Mesendoderm (in vitro differentiated cells): ENCODE measurements at regions not wholly inside any gene's neighbourhood (a gene's known extent, or its start where the extent isn't known, plus 50 kb on each side); places are given as distances from the start of the nearest gene placed in this dataset. TPM values are rescaled to one million over a fixed set of nuclear protein-coding genes. Genes with fewer than 3 reads are reported as not detected.

Experiments
- DNase-seq: peaks from one replicate; pipeline ENCODE4 v3.0.0; 2013
- H2AK5ac ChIP-seq: 2 replicates; pipeline ENCODE4 v1.6.1; 2013; ENCODE audit warnings: low read length, inconsistent platforms
- H2BK120ac ChIP-seq: 2 replicates; pipeline ENCODE4 v1.6.1; 2013; ENCODE audit warnings: low read depth, mild to moderate bottlenecking, low read length, moderate library complexity, mixed read lengths
- H2BK15ac ChIP-seq: replicated peaks from 2 replicates; pipeline ENCODE4 v1.6.1; 2013; ENCODE audit warnings: low read depth, mild to moderate bottlenecking, moderate library complexity
- H2BK5ac ChIP-seq: 2 replicates; pipeline ENCODE4 v1.6.1; 2013; ENCODE audit warnings: low read length, inconsistent platforms
- H3K18ac ChIP-seq: 2 replicates; pipeline ENCODE4 v1.6.1; 2013; ENCODE audit warnings: mild to moderate bottlenecking, low read length, mixed read lengths
- H3K23ac ChIP-seq: one replicate; pipeline ENCODE4 v1.6.1; 2013; ENCODE audit warnings: low read length
- H3K27ac ChIP-seq: 2 replicates; pipeline ENCODE4 v1.5.1; 2013; ENCODE audit warnings: low read depth, mild to moderate bottlenecking, inconsistent platforms, low read length, moderate library complexity
- H3K27me3 ChIP-seq: 2 replicates; pipeline ENCODE4 v1.6.1; 2013; ENCODE audit warnings: low read length, control low read depth, mild to moderate bottlenecking, inconsistent platforms; ENCODE audit not compliant: insufficient read depth, poor library complexity
- H3K36me3 ChIP-seq: 2 replicates; pipeline ENCODE4 v1.6.1; 2013; ENCODE audit warnings: low read length, inconsistent platforms; ENCODE audit not compliant: control insufficient read depth, insufficient read depth
- H3K4ac ChIP-seq: one replicate; pipeline ENCODE4 v1.6.1; 2013; ENCODE audit warnings: low read depth, mild to moderate bottlenecking, low read length, moderate library complexity
- H3K4me1 ChIP-seq: 2 replicates; pipeline ENCODE4 v1.6.1; 2013; ENCODE audit warnings: low read depth, low read length, inconsistent platforms; ENCODE audit not compliant: control insufficient read depth
- H3K4me2 ChIP-seq: 2 replicates; pipeline ENCODE4 v1.6.1; 2013; ENCODE audit warnings: low read length
- H3K4me3 ChIP-seq: 2 replicates; pipeline ENCODE4 v1.5.1; 2013; ENCODE audit warnings: mild to moderate bottlenecking, low read length
- H3K56ac ChIP-seq: one replicate; pipeline ENCODE4 v1.6.1; 2013; ENCODE audit warnings: low read length
- H3K79me1 ChIP-seq: 2 replicates; pipeline ENCODE4 v1.6.1; 2013; ENCODE audit warnings: low read length, inconsistent platforms
- H3K79me2 ChIP-seq: 2 replicates; pipeline ENCODE4 v1.6.1; 2013; ENCODE audit warnings: mild to moderate bottlenecking, low read length; ENCODE audit not compliant: control insufficient read depth, insufficient read depth
- H3K9ac ChIP-seq: 2 replicates; pipeline ENCODE4 v1.6.1; 2013; ENCODE audit warnings: low read length, inconsistent platforms
- H4K5ac ChIP-seq: one replicate; pipeline ENCODE4 v1.6.1; 2013; ENCODE audit warnings: low read length
- H4K8ac ChIP-seq: one replicate; pipeline ENCODE4 v1.6.1; 2013; ENCODE audit warnings: low read depth, mild to moderate bottlenecking, control low read depth, low read length, moderate library complexity
- WGBS: extraction: QIAGEN DNeasy Blood & Tissue Kit; methylation state at CpG from one replicate; pipeline ENCODE4 v1.1.7; 2013; ENCODE audit warnings: low lambda C conversion rate, missing lambda C conversion rate; ENCODE audit not compliant: insufficient coverage; ENCODE audit errors: extremely low coverage; 5-methylcytosine and 5-hydroxymethylcytosine counted together
- small RNA-seq: library from polyadenylated mRNA; stranded (forward); fragments of <200 nt; extraction: miRNeasy Mini kit (QIAGEN cat#:217004); gene quantifications from one replicate; pipeline ENCODE3, GENCODE V24; 2013; ENCODE audit not compliant: insufficient read depth

GRCh38 chr1:221791846-221792245, 50.0 kb upstream of the DUSP10 start:
- Histone ChIP-seq H3K56ac (no peak overlapping the region), H3K79me1 (no peaks in the 10 kb centered on the region), H3K4ac (no peak overlapping the region), H3K27ac (no peak overlapping the region), H3K4me3 (no peak overlapping the region), H3K9ac (no peak overlapping the region), H3K4me1 (no peaks in the 10 kb centered on the region), H3K4me2 (no peak overlapping the region), H2BK5ac (no peak overlapping the region), H3K23ac (no peak overlapping the region), H3K27me3 (no peaks in the 10 kb centered on the region), H2BK120ac (no peak overlapping the region), H2AK5ac (no peak overlapping the region), H3K79me2 (no peaks in the 10 kb centered on the region), H2BK15ac (no peak overlapping the region), H4K8ac (no peak overlapping the region), H3K18ac (no peak overlapping the region), H3K36me3 (no peaks in the 10 kb centered on the region), H4K5ac (no peak overlapping the region)
- no peak for DNase-seq
- no CpG with 5 or more reads among the region's 2 CpGs for WGBS

Small RNA genes in the stretch of these regions (small RNA-seq; reads per million reads assigned to genes)
- gene RNU6-403P: not detected
